ENCODE measurements at regions not wholly inside any gene's neighbourhood (a gene's known extent, or its start where the extent isn't known, plus 50 kb on each side); places are given as distances from the start of the nearest gene placed in this dataset.

- no peak overlapping the region for H3K4me3 ChIP-seq (ENCODE audit: low read depth, low read length)
- DNase-seq (ENCODE audit: low read depth), result no peak
- no peak for TF ChIP-seq CTCF (IDR thresholded peaks at IDR 0.05; ENCODE audit: insufficient read depth, low read length)
Observed at GRCh38 chr17:56707312-56708219, 114.1 kb downstream of the NOG start.

- peak; percentile 7 for DNase-seq (ENCODE audit: low read depth)
- H3K4me3 ChIP-seq (ENCODE audit: low read depth, low read length), result no peak overlapping the region
- no peak for TF ChIP-seq CTCF (IDR thresholded peaks at IDR 0.05; ENCODE audit: insufficient read depth, low read length)
Observed at GRCh38 chr17:56708220-56708558, 114.7 kb downstream of the NOG start.

GRCh38 chr17:56708670-56709410 is 115.3 kb downstream of the NOG start:
- H3K4me3 ChIP-seq (ENCODE audit: low read depth, low read length), result no peak overlapping the region
- DNase-seq (ENCODE audit: low read depth), result no peak
- TF ChIP-seq CTCF (IDR thresholded peaks at IDR 0.05; ENCODE audit: insufficient read depth, low read length), result no peak

DNA sequence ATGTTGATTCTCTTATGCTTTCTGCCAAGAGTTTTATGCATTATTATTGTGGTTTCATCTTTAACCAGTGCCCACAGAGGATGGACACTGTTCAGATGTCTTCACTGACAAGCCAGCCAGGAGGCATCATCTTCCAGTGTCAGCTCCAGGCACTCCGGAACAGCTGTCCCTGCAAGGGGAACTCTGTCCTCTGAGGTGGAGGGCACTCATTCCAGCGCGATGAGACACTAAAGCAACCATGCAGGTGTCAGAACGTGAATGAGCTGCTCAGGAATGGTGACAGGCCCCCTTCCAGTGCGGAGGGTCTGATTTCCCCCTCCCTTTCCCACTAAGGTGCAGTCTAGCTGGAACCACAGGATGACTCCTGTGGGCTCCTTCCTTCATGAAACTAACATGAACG is 117.5 kb downstream of the NOG start:
- no peak for DNase-seq (ENCODE audit: low read depth)
- no peak for TF ChIP-seq CTCF (IDR thresholded peaks at IDR 0.05; ENCODE audit: insufficient read depth, low read length)
- no peak overlapping the region for H3K4me3 ChIP-seq (ENCODE audit: low read depth, low read length)

GRCh38 chr17:56715613-56716357 is 117.9 kb downstream of the C17orf67 start:
- peak; percentile 82 for TF ChIP-seq CTCF (IDR thresholded peaks at IDR 0.05; ENCODE audit: insufficient read depth, low read length)
- DNase-seq (ENCODE audit: low read depth), result peak; percentile 83
- H3K4me3 ChIP-seq (ENCODE audit: low read depth, low read length), result no peak overlapping the region

DNA sequence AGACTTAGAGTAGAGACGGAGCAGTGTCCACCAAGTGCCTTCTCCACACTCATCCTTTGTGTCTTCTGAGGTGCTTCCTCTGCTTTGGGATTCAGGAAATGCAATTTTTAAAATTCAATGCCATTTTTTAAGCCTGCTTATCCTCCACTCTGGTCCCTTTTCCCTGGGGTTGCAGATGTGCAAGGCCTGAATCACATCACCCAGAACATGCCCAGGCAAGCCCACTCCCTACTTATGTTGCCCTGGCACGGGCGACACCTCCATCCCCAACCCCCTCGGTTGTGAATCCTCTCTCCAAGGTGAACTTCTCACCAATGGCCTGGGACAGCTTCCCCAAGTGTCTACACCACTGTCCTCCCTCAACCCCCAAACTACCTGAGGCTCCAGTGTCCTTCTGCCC is 116.2 kb downstream of the C17orf67 start:
- DNase-seq (ENCODE audit: low read depth), result no peak
- no peak overlapping the region for H3K4me3 ChIP-seq (ENCODE audit: low read depth, low read length)
- no peak for TF ChIP-seq CTCF (IDR thresholded peaks at IDR 0.05; ENCODE audit: insufficient read depth, low read length)
